GM19238 (cell line): ENCODE measurements at regions not wholly inside any gene's neighbourhood (a gene's known extent, or its start where the extent isn't known, plus 50 kb on each side); places are given as distances from the start of the nearest gene placed in this dataset.
"Not testable (repeated sequence)": the region's sequence is repeated elsewhere in the genome, so short reads cannot be mapped to it uniquely, and the experiment has no call there.

Source experiments
- DNase-seq: peaks from one replicate; pipeline ENCODE4 v3.0.0; 2011; ENCODE audit warnings: low spot score; ENCODE audit not compliant: insufficient read length

DNA sequence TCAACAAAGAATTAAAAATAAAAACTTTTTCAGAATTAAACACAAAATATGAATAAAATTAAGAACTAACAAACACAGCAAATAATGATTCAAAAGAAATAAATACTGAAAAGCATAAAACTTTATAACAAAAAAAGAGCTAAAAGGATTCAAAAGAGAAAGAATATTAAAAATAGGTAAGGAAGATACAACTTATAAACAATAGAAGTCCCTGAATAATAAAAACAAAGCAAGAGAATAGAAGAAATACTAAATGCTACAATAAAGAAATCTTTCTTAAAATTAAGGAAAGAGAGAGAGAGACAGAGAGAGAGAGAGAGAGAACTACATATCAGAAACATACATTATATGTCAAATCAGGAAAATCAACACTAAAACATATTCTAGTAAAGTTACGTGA lies 619.9 kb upstream of the SLIT2 start:
- no peak for DNase-seq

DNA sequence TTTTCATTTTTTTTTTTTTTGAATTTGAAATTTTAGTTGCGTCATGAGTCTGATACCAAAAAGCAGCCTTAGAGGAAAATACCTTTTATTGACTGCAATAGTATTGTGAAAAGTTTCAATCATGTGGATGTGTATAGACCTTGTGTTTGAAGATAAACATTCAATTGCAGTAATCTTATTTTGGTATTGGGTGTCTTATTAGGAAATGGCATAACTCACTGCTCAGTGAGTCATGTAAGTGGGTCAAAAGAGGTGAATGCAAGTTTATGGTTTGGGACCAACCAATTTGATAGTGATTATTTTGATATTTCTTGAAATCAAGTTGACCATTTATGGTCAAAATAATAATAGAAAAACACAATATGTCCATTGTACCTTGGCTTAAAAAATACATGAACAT lies 627.8 kb upstream of the SLIT2 start:
- no peak for DNase-seq

DNA sequence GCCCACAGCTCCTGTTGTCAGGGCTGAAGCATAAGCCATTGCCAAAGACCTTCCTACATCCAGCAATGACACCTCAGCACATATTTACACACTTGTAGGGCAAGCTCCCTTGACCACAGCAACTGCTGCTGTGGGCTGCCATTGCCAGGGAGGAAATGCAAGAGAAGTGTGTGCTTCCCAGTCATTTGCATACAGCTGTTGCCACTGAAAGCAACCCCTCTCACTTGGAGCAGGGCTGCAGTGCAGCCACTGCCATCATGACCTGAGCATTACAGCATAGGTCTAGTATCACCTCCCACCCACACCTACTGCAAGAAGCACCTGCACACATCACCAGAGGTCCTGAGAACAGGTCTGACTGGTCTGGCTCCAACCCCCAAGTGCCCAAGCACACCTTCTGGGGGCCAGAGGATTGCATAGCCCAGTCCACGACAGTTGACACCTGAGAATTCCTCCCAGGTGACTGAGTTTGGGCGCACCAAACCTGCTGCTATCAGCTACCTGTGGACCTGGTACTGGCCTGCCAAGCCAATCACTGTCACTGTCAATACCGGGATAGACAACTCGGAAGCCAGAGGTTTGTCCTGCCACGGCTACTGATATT lies 636.5 kb upstream of the SLIT2 start:
- DNase-seq: no peak

DNA sequence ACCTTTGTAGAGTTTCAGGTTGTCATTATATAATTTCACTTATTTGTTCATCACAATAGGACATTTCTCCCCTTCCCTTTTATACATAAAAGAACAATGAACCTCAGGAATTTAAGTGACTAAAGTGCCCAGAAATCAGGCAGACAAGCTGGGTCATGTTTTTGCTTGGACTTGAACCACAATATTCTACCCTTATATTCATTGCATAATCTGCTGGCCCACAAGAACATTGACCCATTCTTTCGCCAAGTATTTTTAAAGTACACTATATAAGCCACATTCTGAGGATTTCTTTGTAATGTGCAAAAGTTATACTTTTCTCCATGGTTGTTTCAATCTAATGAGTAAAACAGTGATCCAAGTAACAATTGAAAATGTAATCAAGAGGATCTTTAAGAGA lies 637.5 kb upstream of the SLIT2 start:
- no peak for DNase-seq

DNA sequence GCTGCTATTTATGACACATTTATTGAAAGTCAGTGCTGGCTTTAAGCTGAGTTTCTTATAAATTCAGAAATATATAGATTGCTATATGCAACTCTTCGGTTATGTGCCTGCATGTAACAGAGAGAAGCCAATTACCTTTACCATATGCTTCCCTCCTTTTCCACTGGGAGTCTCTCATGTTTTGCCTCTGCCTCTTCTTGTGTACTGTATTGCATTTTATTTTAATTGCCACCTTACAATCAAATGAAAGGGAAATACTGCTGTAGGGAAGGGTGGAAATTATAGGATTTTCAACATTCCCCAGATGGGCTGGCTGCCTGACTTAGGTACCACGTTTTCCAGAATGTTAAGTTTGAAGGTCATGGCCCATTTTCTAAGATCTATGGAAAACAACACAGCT lies 655.4 kb upstream of the SLIT2 start:
- no peak for DNase-seq

DNA sequence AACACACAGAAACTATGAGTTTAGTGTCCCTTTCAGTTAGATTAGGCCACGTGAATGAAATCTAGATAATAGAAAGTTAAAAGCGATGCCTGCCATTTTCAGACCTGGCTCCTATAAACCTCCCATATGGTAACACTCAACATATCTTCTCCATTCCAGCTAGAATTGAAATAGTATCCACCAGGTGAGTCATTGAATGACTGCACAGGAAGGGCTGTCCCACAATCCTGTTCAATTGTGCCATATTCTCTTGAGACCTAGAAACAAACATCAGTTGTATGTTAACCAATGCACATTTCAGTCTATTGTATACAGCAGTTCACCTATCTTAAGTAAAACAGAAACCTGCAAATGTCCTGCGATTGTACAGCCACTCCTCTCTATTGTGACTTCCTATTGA lies 659.3 kb upstream of the SLIT2 start:
- no peak for DNase-seq

DNA sequence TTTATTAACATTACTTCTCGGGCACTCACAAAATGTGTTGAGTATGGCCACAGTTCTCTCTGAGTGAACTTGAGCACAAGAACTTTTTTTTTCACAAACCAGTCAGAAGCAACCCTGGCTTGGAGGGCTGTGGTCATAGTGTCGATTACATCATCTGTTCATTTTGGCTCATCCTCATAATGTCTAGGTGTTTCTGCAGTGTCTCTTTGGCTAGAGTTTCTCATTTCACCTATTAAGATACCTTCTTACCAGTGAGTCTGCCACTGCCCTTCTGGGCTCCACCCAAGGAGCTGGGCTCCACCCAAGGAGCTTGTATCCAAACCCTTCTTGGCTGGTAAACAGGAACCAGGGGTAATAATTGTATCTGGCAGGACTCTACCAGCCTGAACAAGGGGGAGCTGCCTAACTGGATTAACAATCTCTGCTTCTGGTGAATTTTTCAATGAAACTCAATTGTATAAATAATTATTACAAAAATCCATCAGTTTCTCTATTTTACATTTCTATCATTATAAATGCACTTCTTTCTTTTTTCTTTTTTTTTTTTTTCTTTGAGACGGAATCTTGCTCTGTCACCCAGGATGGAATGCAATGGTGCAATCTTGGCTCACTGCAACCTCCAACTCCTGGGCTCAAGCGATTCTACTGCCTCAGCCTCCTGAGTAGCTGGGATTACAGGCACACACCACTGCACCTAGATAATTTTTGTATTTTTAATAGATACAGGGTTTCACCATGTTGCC lies 667.7 kb upstream of the SLIT2 start:
- DNase-seq: no peak

DNA sequence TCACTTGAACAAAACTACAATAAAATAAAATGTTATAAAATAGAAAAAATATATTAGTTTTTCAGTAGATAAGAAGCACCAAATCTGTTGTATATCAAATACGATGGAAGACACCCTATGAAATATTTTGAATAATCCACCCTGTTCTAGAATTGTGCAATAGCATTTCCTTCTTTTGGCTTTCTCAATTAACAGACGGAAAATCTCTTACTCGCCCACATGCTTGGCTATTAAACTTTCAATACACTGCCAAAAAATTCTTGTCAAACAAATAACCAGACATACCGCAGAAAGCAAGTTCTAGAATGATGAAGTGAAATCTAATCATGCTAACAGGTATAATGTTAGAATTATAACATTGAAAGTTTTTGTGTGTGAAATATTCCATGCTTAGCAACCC lies 671.6 kb upstream of the SLIT2 start:
- no peak for DNase-seq

DNA sequence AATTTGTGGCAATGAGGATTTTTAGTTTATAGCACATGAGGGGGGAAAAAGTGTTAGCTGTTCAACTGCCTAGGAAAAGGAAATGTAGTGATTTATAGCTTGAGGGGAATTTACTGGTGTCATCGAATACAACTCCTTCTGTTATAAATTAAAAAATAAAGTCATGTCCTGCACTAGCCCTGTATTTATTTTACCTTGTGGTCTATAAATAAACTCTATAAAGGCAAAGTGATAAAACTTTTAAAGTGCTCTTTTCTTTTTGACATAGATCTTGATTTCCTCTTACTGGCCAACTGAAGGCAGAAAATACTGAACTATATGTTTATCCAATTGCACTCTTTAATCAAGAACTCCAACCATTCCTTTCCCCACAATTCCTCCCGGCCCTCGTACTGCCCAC lies 672.1 kb upstream of the SLIT2 start:
- no peak for DNase-seq

DNA sequence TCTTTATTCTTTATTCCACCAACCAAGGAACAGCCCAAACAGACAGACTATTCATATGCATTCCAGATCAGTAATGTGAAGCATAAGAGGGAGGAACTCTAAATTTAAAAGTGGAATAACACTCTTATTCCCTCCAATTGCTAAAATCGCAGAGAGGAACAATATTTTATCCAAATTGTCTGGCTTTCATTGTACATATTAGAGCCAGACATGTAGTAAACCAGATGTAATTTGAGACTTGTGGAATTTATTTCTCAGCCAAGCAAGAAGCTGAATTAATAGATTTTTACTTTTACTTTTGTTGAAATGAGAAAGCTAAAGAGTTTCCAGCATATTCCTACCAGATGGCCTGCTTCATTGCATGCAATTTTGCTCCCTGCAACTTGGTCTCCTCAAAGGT lies 674.6 kb upstream of the SLIT2 start:
- no peak for DNase-seq

DNA sequence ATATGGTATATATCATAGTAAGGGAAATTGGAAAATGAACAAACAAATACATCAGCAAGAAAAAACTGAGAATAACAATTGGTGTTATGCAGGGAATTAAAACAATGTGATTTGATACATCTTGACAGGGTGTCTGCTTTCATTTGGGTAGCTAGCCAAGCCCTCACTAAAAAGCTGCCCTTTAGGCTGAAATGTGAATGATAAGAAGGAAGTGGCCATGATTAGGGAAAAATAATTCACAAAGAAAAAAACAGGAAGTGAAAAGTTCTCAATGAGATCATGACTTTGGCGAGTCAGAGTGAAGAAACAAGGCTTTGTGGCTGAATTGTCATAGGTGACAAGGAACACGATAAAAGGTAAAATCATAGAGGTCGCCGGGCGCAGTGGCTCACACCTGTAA lies 675.8 kb upstream of the SLIT2 start:
- DNase-seq: no peak

DNA sequence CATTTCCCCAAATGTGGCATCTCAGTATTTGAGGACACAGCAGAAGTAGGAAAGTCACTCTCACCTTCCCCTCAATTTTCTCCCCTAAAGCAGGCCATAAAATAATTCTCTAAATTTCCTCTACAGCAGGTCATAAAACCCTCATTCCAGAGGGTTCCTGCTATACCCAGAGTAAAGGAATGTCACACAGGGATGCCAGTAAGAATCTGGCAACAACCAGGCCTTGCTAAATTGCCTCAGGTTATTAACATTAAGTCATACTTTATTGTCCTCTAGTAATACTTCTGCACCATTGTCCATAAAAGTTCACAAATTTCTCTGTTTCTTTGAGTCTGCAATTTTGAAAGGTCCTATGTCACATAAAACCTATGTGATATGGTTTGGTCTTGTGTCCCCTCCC lies 685.7 kb upstream of the SLIT2 start:
- no peak for DNase-seq

DNA sequence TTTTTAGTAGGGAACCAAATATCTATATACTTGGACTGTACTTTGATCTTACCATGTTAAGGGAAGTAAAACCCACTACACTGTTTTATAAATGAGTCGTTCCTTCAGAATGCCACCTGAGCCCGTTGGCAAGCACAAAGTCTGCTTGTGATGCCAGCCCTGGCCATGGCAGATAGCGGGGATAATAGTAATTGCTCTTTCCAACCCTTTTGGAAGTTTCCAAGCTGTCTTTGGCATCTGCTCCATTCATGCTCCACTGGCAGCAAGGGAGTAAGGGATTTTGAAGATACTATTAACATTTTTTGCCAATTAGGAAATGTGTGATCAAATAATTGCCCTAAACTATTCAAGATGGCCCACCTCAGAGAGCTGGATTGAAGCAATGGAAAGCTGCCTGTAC lies 689.2 kb upstream of the SLIT2 start:
- DNase-seq: no peak

DNA sequence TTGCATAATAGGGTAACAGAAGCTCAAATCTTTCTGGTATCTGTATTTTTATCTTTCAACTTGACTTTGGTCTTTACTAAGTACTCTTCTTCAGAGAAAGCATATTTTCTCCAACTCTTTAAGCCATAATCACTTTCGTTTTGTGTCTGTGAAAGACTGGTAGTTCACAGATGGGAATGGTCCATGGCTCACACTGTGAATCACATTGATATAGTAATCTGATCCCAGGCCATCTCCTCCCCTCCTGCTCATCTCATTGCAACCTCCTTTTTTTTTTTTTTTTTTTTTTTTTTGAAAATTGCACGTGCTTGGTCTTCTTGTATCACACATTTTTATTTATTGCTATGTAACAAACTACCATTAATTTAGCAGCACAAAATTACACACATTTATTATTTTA lies 694.5 kb upstream of the SLIT2 start:
- no peak for DNase-seq

DNA sequence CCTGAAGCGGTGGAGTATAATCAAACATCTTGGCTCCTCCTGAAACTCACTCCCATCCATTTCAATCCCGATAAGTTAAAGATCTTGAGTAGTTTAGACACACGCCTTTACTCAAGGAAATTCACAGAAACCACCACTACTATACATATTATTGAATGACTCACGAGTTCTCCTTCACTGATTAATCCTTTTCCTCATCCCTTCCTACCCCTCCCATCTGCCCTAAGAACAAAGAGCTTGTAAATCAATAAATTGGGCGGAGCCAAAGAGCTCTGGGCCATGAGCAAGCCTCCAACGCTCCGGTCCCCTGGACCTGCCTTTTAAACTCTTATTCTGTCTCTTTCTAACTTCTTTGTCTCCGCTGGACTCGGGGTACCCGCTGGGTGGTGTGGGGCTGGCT lies 695.4 kb upstream of the SLIT2 start:
- DNase-seq: not testable (repeated sequence)

DNA sequence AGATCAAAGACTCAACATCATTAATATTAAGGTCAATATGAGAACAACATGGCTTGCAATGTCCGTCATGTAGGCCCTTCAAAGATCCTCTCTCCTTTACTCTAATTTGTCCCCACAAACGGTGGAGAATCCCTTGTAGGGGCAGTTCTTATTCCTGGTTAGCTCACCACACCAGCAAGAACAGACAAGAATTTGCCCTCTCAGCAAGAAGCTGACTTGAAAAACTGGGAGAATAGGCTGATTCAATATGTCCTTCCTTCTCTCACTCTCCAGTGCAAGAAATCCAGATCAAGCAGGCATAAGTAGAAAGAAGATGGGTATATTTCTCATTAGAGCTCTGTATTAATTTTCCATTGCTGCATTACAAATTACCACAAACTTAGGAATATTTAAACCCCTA lies 704.2 kb upstream of the SLIT2 start:
- DNase-seq: no peak

DNA sequence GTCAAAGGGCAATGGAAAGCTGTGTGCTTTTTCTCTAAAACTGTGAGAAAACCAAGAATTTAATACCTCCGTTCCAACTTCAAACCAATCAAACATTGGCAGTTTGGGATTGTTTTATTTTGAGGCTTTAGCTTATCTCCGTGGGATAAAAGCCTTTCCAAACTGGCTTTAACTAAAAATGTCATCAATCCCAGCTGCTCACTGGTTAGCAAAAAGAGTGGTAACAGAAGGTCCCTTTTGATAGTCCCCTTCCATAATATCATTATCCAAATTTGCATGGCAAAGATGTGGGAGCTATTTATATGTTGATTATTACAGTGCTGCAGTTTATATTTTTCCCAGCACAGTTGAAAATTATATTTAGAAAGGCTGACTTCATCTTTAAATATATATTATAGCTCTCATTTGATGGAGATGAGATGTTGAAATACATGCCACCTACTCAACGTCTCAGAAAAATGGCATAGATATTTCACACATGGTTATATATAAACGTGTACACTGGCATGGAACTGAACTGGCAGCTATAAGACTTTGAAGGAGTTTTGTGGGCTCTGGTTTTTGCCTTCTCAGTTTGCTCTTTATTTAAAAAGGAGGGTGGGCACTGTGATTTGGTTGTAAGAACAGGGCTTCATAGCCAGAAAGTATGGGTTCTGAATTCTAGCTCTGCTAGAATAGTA lies 707.1 kb upstream of the SLIT2 start:
- DNase-seq: no peak

DNA sequence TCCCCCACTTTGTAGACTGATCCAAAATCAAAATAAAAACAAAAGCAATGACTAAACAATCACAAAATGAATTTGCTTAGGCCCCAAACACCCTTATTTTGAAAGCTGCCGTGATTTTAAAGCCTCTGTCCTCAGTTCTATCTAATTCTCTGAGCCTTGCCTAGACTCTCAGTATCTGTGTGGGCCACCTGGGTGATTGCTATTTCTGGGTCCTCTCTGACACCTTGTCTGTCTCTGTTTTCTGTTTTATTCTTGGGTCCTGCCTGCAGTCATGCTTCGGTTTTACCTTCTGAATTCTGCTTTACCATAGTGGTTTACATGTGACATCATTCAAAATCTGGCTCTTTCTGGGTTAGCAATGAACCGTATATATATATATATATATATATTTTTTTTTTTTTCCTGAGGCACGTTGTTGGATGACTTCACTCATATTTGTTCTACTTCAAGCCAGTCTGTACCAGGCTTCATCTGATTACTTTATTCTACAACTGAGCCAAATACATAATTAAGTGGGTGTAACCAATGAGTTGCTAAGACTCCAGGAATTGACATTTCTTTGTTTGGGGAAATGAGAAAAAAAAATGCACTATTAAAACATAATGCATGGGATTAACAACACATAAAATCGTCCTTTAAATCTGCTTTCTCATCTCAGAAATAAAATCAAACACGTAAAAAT lies 710.7 kb upstream of the SLIT2 start:
- no peak for DNase-seq

DNA sequence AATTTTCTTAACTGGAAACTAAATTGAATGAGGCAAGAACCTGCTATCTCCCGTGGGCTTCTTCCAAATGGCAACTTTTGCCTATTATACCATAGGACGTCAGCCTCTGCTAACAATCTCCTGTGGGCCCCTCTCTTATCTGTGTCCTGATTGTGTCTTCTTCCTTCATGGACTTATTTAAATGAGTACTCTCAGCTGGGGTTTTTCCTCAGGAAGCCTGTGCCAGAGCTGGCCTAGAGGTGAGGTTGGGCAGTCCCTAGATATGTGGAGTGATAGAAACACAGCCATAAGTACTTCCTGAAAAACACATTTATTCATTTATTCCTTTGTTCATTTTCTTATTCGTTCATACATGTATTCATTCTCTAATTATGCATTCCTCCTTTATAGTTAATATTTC lies 712.5 kb upstream of the SLIT2 start:
- no peak for DNase-seq

DNA sequence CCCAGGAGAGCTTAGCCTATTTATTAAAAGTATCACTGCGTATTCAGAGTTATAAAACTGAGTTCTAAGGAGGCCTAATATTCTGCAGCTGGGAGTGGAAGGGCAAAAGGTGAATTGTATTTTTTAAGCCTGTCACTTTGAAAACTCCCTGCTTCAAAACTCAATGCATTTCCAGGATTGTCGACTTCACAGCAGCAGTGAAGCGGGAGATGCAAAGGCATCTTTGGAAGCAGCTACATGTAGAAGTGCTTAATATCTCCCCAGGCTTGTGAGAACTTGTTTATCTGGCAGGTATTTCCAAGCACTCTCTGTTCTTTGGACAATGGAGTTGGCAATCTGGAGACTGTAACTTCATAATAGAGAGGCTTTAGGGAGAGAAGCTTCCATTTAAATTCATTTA lies 717.5 kb upstream of the SLIT2 start:
- no peak for DNase-seq

DNA sequence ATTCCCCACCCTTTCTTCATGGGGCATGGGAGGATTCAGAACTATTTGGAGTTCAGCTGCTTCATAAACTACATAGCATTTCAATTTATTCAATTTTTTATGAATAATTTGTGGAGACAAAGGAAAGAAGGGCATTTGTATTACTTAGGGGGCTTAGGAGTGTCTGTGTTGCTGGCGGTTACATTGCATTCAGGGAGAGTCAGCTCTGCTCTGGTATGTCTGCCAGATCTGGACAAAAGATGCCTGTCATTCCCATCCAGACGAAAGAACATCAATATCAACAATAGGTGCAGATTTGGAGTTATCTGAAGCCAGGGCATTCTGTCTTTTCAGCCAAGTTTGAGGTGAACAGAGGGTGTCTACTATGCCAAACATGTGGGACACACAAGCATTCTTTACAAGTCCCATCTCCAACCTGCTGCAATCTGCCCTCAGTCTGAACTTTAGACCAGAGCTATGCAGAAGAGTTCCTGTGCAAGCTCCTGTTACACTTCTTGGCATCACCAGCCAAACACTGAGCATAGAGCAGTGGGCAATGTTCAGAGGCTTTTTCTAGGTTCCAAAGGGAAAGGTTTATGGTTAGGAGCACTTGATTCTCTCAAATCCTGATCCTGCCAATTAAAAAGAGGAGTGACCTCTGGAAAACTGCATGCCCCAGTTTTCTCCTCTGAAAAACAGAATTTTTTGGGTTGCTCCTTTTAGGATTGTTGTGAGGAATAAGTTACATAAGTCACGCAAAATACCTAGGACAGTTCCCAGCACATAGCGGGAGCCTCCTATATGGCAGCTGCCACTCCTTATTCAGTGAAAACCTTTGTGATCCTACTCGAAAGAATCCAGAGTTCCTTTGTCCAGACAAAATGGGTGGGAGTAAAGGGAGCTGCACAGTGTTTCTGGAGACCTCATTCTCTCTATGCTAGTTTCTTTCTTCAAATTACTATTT lies 719.5 kb upstream of the SLIT2 start:
- no peak for DNase-seq
